ENCODE measurements at regions not wholly inside any gene's neighbourhood (a gene's known extent, or its start where the extent isn't known, plus 50 kb on each side); places are given as distances from the start of the nearest gene placed in this dataset.

DNA sequence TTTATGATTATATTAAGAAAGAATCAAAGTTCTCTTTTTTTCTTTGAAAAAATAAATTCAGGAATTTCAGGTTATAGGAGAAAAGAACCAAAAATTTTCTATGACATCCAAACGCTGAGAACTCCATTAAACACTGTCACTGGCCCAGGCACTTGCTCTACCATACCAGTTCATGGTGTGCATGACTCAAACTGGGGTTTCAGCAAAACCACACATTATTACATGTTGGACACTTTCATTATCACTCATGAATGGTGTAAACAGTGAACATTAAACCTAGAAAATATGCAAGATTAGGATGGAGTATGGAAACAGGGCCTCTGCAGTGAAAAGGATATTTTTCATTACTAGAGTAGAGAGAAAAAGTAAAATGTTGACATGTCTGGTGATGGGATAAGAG is 369.9 kb upstream of the FAM174A start:
- no peaks in the 10 kb centered on the region for H3F3A ChIP-seq (ENCODE audit: low read length, unreplicated experiment)
- H3K36me3 ChIP-seq (ENCODE audit: low read depth, low read length): no peaks in the 10 kb centered on the region
- H2AFZ ChIP-seq (ENCODE audit: low read length): no peak overlapping the region
- no peaks in the 10 kb centered on the region for H4K20me1 ChIP-seq (ENCODE audit: low read length)
- no TSS peak for BruUV-seq (replicated peaks)
- no peak overlapping the region for H3K27ac ChIP-seq (ENCODE audit: low read length)
- H3K4me1 ChIP-seq (ENCODE audit: insufficient read depth, low read length): no peaks in the 10 kb centered on the region
- H3K27me3 ChIP-seq (ENCODE audit: low read length): no peaks in the 10 kb centered on the region
- POLR2A ChIA-PET (ENCODE audit: unreplicated experiment): no interaction called here
- no peak for TF ChIP-seq EZH2 (IDR thresholded peaks at IDR 0.05; ENCODE audit: low read length, unreplicated experiment)
- no peak for TF ChIP-seq CTCF (conservative IDR thresholded peaks at IDR 0.05; ENCODE audit: low read depth, low read length)
- TF ChIP-seq EZH2phosphoT487 (IDR thresholded peaks at IDR 0.05; ENCODE audit: borderline replicate concordance, low read length): no peak
- H3K79me2 ChIP-seq (ENCODE audit: low read length): no peaks in the 10 kb centered on the region
- H3K9ac ChIP-seq (ENCODE audit: low read length): no peak overlapping the region
- no peak overlapping the region for H3K4me3 ChIP-seq (ENCODE audit: low read length)
- H3K9me2 ChIP-seq (replicated peaks; ENCODE audit: low read length): no peaks in the 10 kb centered on the region
- ATAC-seq: no peak
- DNase-seq: no peak
- intact Hi-C loops (cut with micrococcal nuclease): no loop called here
- CTCF ChIA-PET: no interaction called here
- peaks cover 4% of the 10 kb centered on the region; the same call in 1 of the 2 replicates for H3K9me3 ChIP-seq (ENCODE audit: low read length)
- no peak overlapping the region for H3K4me2 ChIP-seq (ENCODE audit: low read length)

DNA sequence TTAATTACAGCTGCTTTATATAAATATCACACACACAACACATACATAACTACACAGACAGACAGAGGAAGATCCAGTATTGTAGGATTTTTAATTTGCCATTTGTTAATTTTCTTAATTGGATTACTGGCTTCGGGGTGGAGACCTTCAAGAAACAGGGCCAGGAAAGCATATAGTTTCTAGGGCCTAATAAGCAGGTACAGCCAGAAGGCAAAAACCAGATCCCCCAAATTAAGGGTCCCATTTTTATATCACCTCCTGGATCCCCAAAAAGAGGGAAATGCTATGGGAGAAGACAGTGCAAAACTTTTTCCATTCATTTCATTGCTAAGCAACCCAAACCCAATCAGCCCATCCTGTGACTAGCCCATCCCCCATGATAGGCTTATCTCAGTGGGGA is 373.3 kb upstream of the FAM174A start:
- Histone ChIP-seq H3K4me3 (ENCODE audit: low read length) (no peak overlapping the region), H3K9me2 (replicated peaks; ENCODE audit: low read length) (no peaks in the 10 kb centered on the region), H3K4me1 (ENCODE audit: insufficient read depth, low read length) (no peaks in the 10 kb centered on the region), H3K9me3 (ENCODE audit: low read length) (peaks cover 4% of the 10 kb centered on the region; the same call in 1 of the 2 replicates), H3F3A (ENCODE audit: low read length, unreplicated experiment) (no peaks in the 10 kb centered on the region), H3K4me2 (ENCODE audit: low read length) (no peak overlapping the region), H3K27me3 (ENCODE audit: low read length) (no peaks in the 10 kb centered on the region), H3K36me3 (ENCODE audit: low read depth, low read length) (no peaks in the 10 kb centered on the region), H3K79me2 (ENCODE audit: low read length) (no peaks in the 10 kb centered on the region), H3K27ac (ENCODE audit: low read length) (no peak overlapping the region), H2AFZ (ENCODE audit: low read length) (no peak overlapping the region), H4K20me1 (ENCODE audit: low read length) (no peaks in the 10 kb centered on the region), H3K9ac (ENCODE audit: low read length) (no peak overlapping the region)
- CTCF ChIA-PET: no interaction called here
- intact Hi-C loops (cut with micrococcal nuclease): no loop called here
- no peak for TF ChIP-seq CTCF (conservative IDR thresholded peaks at IDR 0.05; ENCODE audit: low read depth, low read length)
- TF ChIP-seq EZH2 (IDR thresholded peaks at IDR 0.05; ENCODE audit: low read length, unreplicated experiment): no peak
- no peak for TF ChIP-seq EZH2phosphoT487 (IDR thresholded peaks at IDR 0.05; ENCODE audit: borderline replicate concordance, low read length)
- no peak for DNase-seq
- ATAC-seq: no peak
- no TSS peak for BruUV-seq (replicated peaks)
- POLR2A ChIA-PET (ENCODE audit: unreplicated experiment): no interaction called here

- no peaks in the 10 kb centered on the region for H3K9me3 ChIP-seq (ENCODE audit: low read length)
- no peak overlapping the region for H3K9ac ChIP-seq (ENCODE audit: low read length)
- ChIA-PET POLR2A (ENCODE audit: unreplicated experiment) (no interaction called here), CTCF (no interaction called here)
- H2AFZ ChIP-seq (ENCODE audit: low read length): no peak overlapping the region
- H3K4me1 ChIP-seq (ENCODE audit: insufficient read depth, low read length): no peaks in the 10 kb centered on the region
- H4K20me1 ChIP-seq (ENCODE audit: low read length): no peaks in the 10 kb centered on the region
- no peak overlapping the region for H3K4me3 ChIP-seq (ENCODE audit: low read length)
- no peak for DNase-seq
- no peaks in the 10 kb centered on the region for H3F3A ChIP-seq (ENCODE audit: low read length, unreplicated experiment)
- no peak overlapping the region for H3K4me2 ChIP-seq (ENCODE audit: low read length)
- ATAC-seq: no peak
- H3K27ac ChIP-seq (ENCODE audit: low read length): no peak overlapping the region
- intact Hi-C loops (cut with micrococcal nuclease): no loop called here
- no TSS peak for BruUV-seq (replicated peaks)
- no peaks in the 10 kb centered on the region for H3K9me2 ChIP-seq (replicated peaks; ENCODE audit: low read length)
- no peak for TF ChIP-seq CTCF (conservative IDR thresholded peaks at IDR 0.05; ENCODE audit: low read depth, low read length)
- no peaks in the 10 kb centered on the region for H3K36me3 ChIP-seq (ENCODE audit: low read depth, low read length)
- no peaks in the 10 kb centered on the region for H3K27me3 ChIP-seq (ENCODE audit: low read length)
- no peaks in the 10 kb centered on the region for H3K79me2 ChIP-seq (ENCODE audit: low read length)
Measured at GRCh38 chr5:100157066-100157465, 378.1 kb upstream of the FAM174A start.

Measured in PC-3 (cell line).